GM12878 (cell line): ENCODE measurements at regions not wholly inside any gene's neighbourhood (a gene's known extent, or its start where the extent isn't known, plus 50 kb on each side); places are given as distances from the start of the nearest gene placed in this dataset.

Source experiments
- ATAC-seq: fragments of 200-7000 bp; cut with Tn5 transposase; 3 replicates; pipeline ENCODE4 v1.9.1; 2020; ENCODE audit warnings: mild to moderate bottlenecking, moderate library complexity
- BruUV-seq: library from RNA; stranded (reverse); fragments of 400-500 nt; replicated peaks from 2 replicates; lab custom pipeline; 2021; lab: Mats Ljungman, UMichigan
- CTCF ChIA-PET: fragments of 300-600 bp; sonication (Branson Sonifier 250); formaldehyde crosslinking; extraction: SDS; loops from one replicate; lab custom pipeline; 2021; ENCODE audit warnings: inconsistent platforms; lab: Yijun Ruan, JAX
- POLR2A ChIA-PET: fragments of 350-600 bp; formaldehyde crosslinking; extraction: SDS; loops from one replicate; lab custom pipeline; 2021; ENCODE audit warnings: inconsistent platforms; lab: Charles Lee
- RAD21 ChIA-PET: fragments of 300-600 bp; sonication (Branson Sonifier 250); formaldehyde crosslinking; loops from one replicate; lab custom pipeline; 2023; ENCODE audit warnings: antibody characterized with exemption; ENCODE audit not compliant: unreplicated experiment; lab: Charles Lee
- SMC1A ChIA-PET: fragments of 300-600 bp; sonication (Branson Sonifier 250); formaldehyde crosslinking; loops from one replicate; lab custom pipeline; 2023; ENCODE audit not compliant: unreplicated experiment, uncharacterized antibody; lab: Charles Lee
- DNase-seq: peaks from one replicate; pipeline ENCODE4 v3.0.0-alpha.2; 2011; ENCODE audit warnings: low read depth, low spot score
- FAIRE-seq: peaks from 3 replicates; lab custom pipeline; 2011; peaks lifted over from hg19 to GRCh38; lab: Jason Lieb, UNC
- H2AFZ ChIP-seq: 2 replicates; pipeline ENCODE4 v1.6.0; 2011; ENCODE audit warnings: low read depth, low read length, control low read depth; ENCODE audit not compliant: control insufficient read depth
- H3K27ac ChIP-seq: 2 replicates; pipeline ENCODE4 v1.5.1; 2011; ENCODE audit warnings: control low read depth; ENCODE audit not compliant: control insufficient read depth, insufficient read depth
- H3K27me3 ChIP-seq, 2 experiments: replicated peaks in 1 of 2; 2 replicates each; pipeline versions ENCODE4 v1.6.0 to v1.6.1; 2011; ENCODE audit warnings: low read length in 1 of 2; ENCODE audit not compliant: control insufficient read depth in 2 of 2, insufficient read depth in 2 of 2
- H3K36me3 ChIP-seq, 2 experiments: 2 replicates each; pipeline ENCODE4 v1.5.1; 2011; ENCODE audit warnings: low read length in 1 of 2; ENCODE audit not compliant: control insufficient read depth in 2 of 2, insufficient read depth in 2 of 2
- H3K4me1 ChIP-seq: 2 replicates; pipeline ENCODE4 v1.6.1; 2011; ENCODE audit warnings: mild to moderate bottlenecking, low read length, moderate library complexity, mixed read lengths; ENCODE audit not compliant: control insufficient read depth, insufficient read depth
- H3K4me2 ChIP-seq: 2 replicates; pipeline ENCODE4 v1.6.0; 2011; ENCODE audit warnings: control low read depth; ENCODE audit not compliant: control insufficient read depth, insufficient read depth
- H3K4me3 ChIP-seq: fragments of 200-600 bp; sonication (generic); 2 replicates; pipeline ENCODE4 v1.5.1; 2016
- H3K79me2 ChIP-seq: 2 replicates; pipeline ENCODE4 v1.6.0; 2011; ENCODE audit warnings: low read length; ENCODE audit not compliant: control insufficient read depth, insufficient read depth
- H3K9ac ChIP-seq: 2 replicates; pipeline ENCODE4 v1.8.0; 2011; ENCODE audit warnings: low read length, control low read depth, mixed read lengths; ENCODE audit not compliant: control insufficient read depth, insufficient read depth
- H3K9me3 ChIP-seq: replicated peaks from 3 replicates; pipeline ENCODE4 v1.5.1; 2011; ENCODE audit warnings: mild to moderate bottlenecking, low read length; ENCODE audit not compliant: control insufficient read depth, insufficient read depth
- H4K20me1 ChIP-seq: 2 replicates; pipeline ENCODE4 v1.6.0; 2011; ENCODE audit not compliant: control insufficient read depth, insufficient read depth
- CBX5 ChIP-seq: sonication (generic); IDR thresholded peaks from 2 replicates; pipeline ENCODE4 v1.6.1; 2016; ENCODE audit warnings: low read depth, moderate library complexity, mild to moderate bottlenecking, inconsistent platforms
- EGR1 ChIP-seq, 2 experiments: IDR thresholded peaks; 1 replicate in 1 of 2; 2 replicates in 1 of 2; pipeline ENCODE4 v1.6.1; 2011 to 2012; ENCODE audit warnings: low read depth in 2 of 2, low read length in 2 of 2, borderline replicate concordance in 1 of 2, mild to moderate bottlenecking in 1 of 2, moderate library complexity in 1 of 2
- GABPA ChIP-seq: IDR thresholded peaks from 2 replicates; pipeline ENCODE4 v1.6.1; 2014; ENCODE audit warnings: antibody characterized with exemption, low read depth, mild to moderate bottlenecking, inconsistent platforms
- HCFC1 ChIP-seq: fragments of 150-350 bp; IDR thresholded peaks from 2 replicates; pipeline ENCODE4 v1.6.1; 2014; ENCODE audit warnings: low read length
- HDGF ChIP-seq: fragments of 450-650 bp; IDR thresholded peaks from 2 replicates; pipeline ENCODE4 v1.6.1; 2016; ENCODE audit warnings: antibody characterized with exemption
- MEF2A ChIP-seq: IDR thresholded peaks from 2 replicates; pipeline ENCODE4 v1.6.1; 2011; ENCODE audit warnings: low read depth, mild to moderate bottlenecking, low read length, moderate library complexity; ENCODE audit not compliant: insufficient read depth
- MLLT1 ChIP-seq: fragments of 450-650 bp; IDR thresholded peaks from 2 replicates; pipeline ENCODE4 v1.6.1; 2016; ENCODE audit warnings: mild to moderate bottlenecking
- MYB ChIP-seq: fragments of 150-350 bp; IDR thresholded peaks from 2 replicates; pipeline ENCODE4 v1.6.1; 2014; ENCODE audit warnings: mild to moderate bottlenecking, low read depth, low read length, borderline replicate concordance
- NRF1 ChIP-seq: conservative IDR thresholded peaks from 2 replicates; pipeline ENCODE4 v1.6.1; 2011; ENCODE audit warnings: mild to moderate bottlenecking, low read depth, low read length, improper control_type of control experiment
- RB1 ChIP-seq: fragments of 450-650 bp; formaldehyde crosslinking; IDR thresholded peaks from 2 replicates; pipeline ENCODE4 v1.6.1; 2017; ENCODE audit warnings: mild to moderate bottlenecking, borderline replicate concordance
- SIX5 ChIP-seq: IDR thresholded peaks from 2 replicates; pipeline ENCODE4 v1.6.1; 2011; ENCODE audit warnings: mild to moderate bottlenecking, low read depth, low read length, moderate library complexity; ENCODE audit not compliant: severe bottlenecking
- SREBF2 ChIP-seq: IDR thresholded peaks from 2 replicates; pipeline ENCODE4 v1.6.1; 2012; ENCODE audit warnings: mild to moderate bottlenecking, low read length
- ZBTB33 ChIP-seq: fragments of 450-650 bp; IDR thresholded peaks from 2 replicates; pipeline ENCODE4 v1.6.1; 2017; ENCODE audit warnings: mild to moderate bottlenecking
- WGBS: methylation state at CpG from one replicate; pipeline ENCODE4 v1.1.6; 2016; ENCODE audit warnings: low lambda C conversion rate; ENCODE audit not compliant: insufficient replicate concordance, insufficient coverage; ENCODE audit errors: missing lambda C conversion rate; 5-methylcytosine and 5-hydroxymethylcytosine counted together
- in situ Hi-C: fragments of 300-500 bp; cut with MboI; formaldehyde crosslinking; loops from 9 replicates; pipeline ENCODE4 v1.14.3; 2018; ENCODE audit warnings: mixed read lengths
- intact Hi-C: fragments of 100-400 bp; cut with micrococcal nuclease; formaldehyde crosslinking; loops from one replicate; pipeline ENCODE4 v1.14.2; 2022; ENCODE audit not compliant: unreplicated experiment

GRCh38 chr2:147548451-147548850, 296.4 kb upstream of the ACVR2A start (continued):
- TF ChIP-seq ZBTB33: no peak

- POLR2A ChIA-PET: no interaction called here
- H4K20me1 ChIP-seq: no peaks in the 10 kb centered on the region
- H3K4me3 ChIP-seq: no peak overlapping the region
- FAIRE-seq (no peak), DNase-seq (no peak), ATAC-seq (no peak)
- TF ChIP-seq SREBF2 (no peak), HCFC1 (no peak), RB1 (no peak), MYB (no peak), GABPA (no peak), MLLT1 (no peak), HDGF (no peak), SIX5 (no peak), NRF1 (no peak), CBX5 (no peak), MEF2A (no peak), EGR1 (IDR thresholded peaks at IDR 0.05; ENCODE audit: borderline replicate concordance in 1 of 2, low read depth in 2 of 2, low read length in 2 of 2) (no peak)
- H3K4me2 ChIP-seq: no peak overlapping the region
- in situ Hi-C loops: no loop called here
- 37% methylated on average over 1 of the region's 1 CpG for WGBS
- SMC1A ChIA-PET: interaction anchor here (0.8 to 1.3 kb wide), 3 partner anchors 8 to 116 kb away, joined by 3 to 4 read pairs (median 3); no protein-coding TSS in a partner anchor
- no peaks in the 10 kb centered on the region for H3K36me3 ChIP-seq
- RAD21 ChIA-PET: no interaction called here
- no peaks in the 10 kb centered on the region for H3K79me2 ChIP-seq
- H3K9ac ChIP-seq: no peak overlapping the region
- no peak overlapping the region for H3K27ac ChIP-seq
- H3K9me3 ChIP-seq: no peaks in the 10 kb centered on the region
- H3K4me1 ChIP-seq: no peaks in the 10 kb centered on the region
- CTCF ChIA-PET: no interaction called here
- no TSS peak for BruUV-seq
- H3K27me3 ChIP-seq: no peaks in the 10 kb centered on the region
- intact Hi-C loops: no loop called here
- H2AFZ ChIP-seq: no peak overlapping the region
These were observed 297.4 kb upstream of the ACVR2A start for GRCh38 chr2:147547440-147547839.
